ENCODE measurements at regions not wholly inside any gene's neighbourhood (a gene's known extent, or its start where the extent isn't known, plus 50 kb on each side); places are given as distances from the start of the nearest gene placed in this dataset.

DNA sequence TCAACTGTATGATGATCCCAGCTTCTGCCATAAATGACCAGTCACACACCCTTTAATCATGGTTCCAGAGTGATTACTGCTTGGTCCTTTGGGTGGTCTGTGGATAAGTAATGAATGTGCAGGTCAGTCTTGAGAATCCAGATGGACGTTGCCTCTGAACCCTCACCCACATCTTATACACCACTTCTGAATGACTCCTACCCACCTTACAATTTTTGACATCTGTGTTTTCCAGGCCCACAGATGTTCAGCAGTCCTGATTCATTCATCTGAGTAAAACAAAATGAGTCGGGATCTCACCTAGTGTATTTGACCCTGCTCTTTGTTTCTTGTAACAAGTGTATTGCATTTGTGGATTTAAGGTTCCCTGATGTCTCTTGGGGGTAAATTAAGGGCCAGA, 194.1 kb upstream of the CCDC68 start:
- no peaks in the 10 kb centered on the region for H3K79me2 ChIP-seq (replicated peaks; ENCODE audit: insufficient read depth, low read length)
- H3K36me3 ChIP-seq (ENCODE audit: insufficient read depth, low read length): no peaks in the 10 kb centered on the region
- no peak for TF ChIP-seq SMC3 (conservative IDR thresholded peaks at IDR 0.05; ENCODE audit: poor library complexity)
- TF ChIP-seq EZH2 (IDR thresholded peaks at IDR 0.05; ENCODE audit: borderline replicate concordance, insufficient read depth, low read length, poor library complexity, severe bottlenecking): no peak
- TF ChIP-seq POLR2AphosphoS5 (IDR thresholded peaks at IDR 0.05): no peak
- TF ChIP-seq, protein P1, sequence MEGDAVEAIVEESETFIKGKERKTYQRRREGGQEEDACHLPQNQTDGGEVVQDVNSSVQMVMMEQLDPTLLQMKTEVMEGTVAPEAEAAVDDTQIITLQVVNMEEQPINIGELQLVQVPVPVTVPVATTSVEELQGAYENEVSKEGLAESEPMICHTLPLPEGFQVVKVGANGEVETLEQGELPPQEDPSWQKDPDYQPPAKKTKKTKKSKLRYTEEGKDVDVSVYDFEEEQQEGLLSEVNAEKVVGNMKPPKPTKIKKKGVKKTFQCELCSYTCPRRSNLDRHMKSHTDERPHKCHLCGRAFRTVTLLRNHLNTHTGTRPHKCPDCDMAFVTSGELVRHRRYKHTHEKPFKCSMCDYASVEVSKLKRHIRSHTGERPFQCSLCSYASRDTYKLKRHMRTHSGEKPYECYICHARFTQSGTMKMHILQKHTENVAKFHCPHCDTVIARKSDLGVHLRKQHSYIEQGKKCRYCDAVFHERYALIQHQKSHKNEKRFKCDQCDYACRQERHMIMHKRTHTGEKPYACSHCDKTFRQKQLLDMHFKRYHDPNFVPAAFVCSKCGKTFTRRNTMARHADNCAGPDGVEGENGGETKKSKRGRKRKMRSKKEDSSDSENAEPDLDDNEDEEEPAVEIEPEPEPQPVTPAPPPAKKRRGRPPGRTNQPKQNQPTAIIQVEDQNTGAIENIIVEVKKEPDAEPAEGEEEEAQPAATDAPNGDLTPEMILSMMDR (IDR thresholded peaks at IDR 0.05; ENCODE audit: poor library complexity, severe bottlenecking): no peak
- TF ChIP-seq EP300 (conservative IDR thresholded peaks at IDR 0.05; ENCODE audit: poor library complexity, severe bottlenecking): no peak
- TF ChIP-seq RAD21 (conservative IDR thresholded peaks at IDR 0.05): no peak
- TF ChIP-seq MXI1 (conservative IDR thresholded peaks at IDR 0.05; ENCODE audit: poor library complexity, severe bottlenecking): no peak
- TF ChIP-seq, protein P2, sequence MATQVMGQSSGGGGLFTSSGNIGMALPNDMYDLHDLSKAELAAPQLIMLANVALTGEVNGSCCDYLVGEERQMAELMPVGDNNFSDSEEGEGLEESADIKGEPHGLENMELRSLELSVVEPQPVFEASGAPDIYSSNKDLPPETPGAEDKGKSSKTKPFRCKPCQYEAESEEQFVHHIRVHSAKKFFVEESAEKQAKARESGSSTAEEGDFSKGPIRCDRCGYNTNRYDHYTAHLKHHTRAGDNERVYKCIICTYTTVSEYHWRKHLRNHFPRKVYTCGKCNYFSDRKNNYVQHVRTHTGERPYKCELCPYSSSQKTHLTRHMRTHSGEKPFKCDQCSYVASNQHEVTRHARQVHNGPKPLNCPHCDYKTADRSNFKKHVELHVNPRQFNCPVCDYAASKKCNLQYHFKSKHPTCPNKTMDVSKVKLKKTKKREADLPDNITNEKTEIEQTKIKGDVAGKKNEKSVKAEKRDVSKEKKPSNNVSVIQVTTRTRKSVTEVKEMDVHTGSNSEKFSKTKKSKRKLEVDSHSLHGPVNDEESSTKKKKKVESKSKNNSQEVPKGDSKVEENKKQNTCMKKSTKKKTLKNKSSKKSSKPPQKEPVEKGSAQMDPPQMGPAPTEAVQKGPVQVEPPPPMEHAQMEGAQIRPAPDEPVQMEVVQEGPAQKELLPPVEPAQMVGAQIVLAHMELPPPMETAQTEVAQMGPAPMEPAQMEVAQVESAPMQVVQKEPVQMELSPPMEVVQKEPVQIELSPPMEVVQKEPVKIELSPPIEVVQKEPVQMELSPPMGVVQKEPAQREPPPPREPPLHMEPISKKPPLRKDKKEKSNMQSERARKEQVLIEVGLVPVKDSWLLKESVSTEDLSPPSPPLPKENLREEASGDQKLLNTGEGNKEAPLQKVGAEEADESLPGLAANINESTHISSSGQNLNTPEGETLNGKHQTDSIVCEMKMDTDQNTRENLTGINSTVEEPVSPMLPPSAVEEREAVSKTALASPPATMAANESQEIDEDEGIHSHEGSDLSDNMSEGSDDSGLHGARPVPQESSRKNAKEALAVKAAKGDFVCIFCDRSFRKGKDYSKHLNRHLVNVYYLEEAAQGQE (IDR thresholded peaks at IDR 0.05; ENCODE audit: borderline replicate concordance): no peak
- no peak for TF ChIP-seq TAF1 (IDR thresholded peaks at IDR 0.05; ENCODE audit: low read depth)
- no peaks in the 10 kb centered on the region for H3K9me3 ChIP-seq (ENCODE audit: low read length)
- no peak overlapping the region for H2AFZ ChIP-seq (ENCODE audit: low read depth, low read length)
- no peaks in the 10 kb centered on the region for H3K9me2 ChIP-seq (ENCODE audit: insufficient read depth, low read length)
- no peaks in the 10 kb centered on the region for H3F3A ChIP-seq (ENCODE audit: insufficient read depth, low read length, poor library complexity, severe bottlenecking)
- no peaks in the 10 kb centered on the region for H3K27me3 ChIP-seq (ENCODE audit: insufficient read depth, low read depth, low read length)
- H3K4me3 ChIP-seq (ENCODE audit: low read length): no peak overlapping the region
- H3K9ac ChIP-seq (ENCODE audit: low read length): no peak overlapping the region
- no peaks in the 10 kb centered on the region for H4K20me1 ChIP-seq (ENCODE audit: insufficient read depth)
- no peak overlapping the region for H3K27ac ChIP-seq (ENCODE audit: low read length)
- H3K4me2 ChIP-seq (ENCODE audit: low read length): no peak overlapping the region

DNA sequence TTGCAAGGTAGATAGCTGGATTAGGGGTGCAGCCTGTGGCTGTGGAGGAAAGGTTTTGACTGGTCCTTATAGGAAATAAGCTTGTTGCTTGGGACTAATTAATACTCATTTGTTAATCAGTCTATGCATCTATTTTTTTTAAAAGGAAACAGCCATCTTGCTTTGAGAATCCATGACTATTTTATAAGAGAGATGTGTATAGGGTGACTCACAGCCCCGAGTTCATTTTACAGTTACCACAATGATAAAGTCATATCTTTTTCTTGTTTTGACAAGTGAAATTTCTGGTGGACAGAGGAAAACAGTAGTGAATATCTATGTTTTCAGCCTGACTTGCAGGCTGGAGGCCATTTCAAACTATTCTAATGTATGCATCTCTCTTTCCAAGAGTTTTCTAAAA, 193.5 kb upstream of the CCDC68 start:
- no peak overlapping the region for H3K9ac ChIP-seq (ENCODE audit: low read length)
- no peaks in the 10 kb centered on the region for H3K36me3 ChIP-seq (ENCODE audit: insufficient read depth, low read length)
- H4K20me1 ChIP-seq (ENCODE audit: insufficient read depth): no peaks in the 10 kb centered on the region
- no peaks in the 10 kb centered on the region for H3K9me3 ChIP-seq (ENCODE audit: low read length)
- no peak overlapping the region for H2AFZ ChIP-seq (ENCODE audit: low read depth, low read length)
- H3K27me3 ChIP-seq (ENCODE audit: insufficient read depth, low read depth, low read length): no peaks in the 10 kb centered on the region
- no peaks in the 10 kb centered on the region for H3K9me2 ChIP-seq (ENCODE audit: insufficient read depth, low read length)
- H3K4me2 ChIP-seq (ENCODE audit: low read length): no peak overlapping the region
- no peak overlapping the region for H3K27ac ChIP-seq (ENCODE audit: low read length)
- TF ChIP-seq EZH2 (IDR thresholded peaks at IDR 0.05; ENCODE audit: borderline replicate concordance, insufficient read depth, low read length, poor library complexity, severe bottlenecking): no peak
- TF ChIP-seq SMC3 (conservative IDR thresholded peaks at IDR 0.05; ENCODE audit: poor library complexity): no peak
- no peak for TF ChIP-seq RAD21 (conservative IDR thresholded peaks at IDR 0.05)
- TF ChIP-seq MXI1 (conservative IDR thresholded peaks at IDR 0.05; ENCODE audit: poor library complexity, severe bottlenecking): no peak
- TF ChIP-seq EP300 (conservative IDR thresholded peaks at IDR 0.05; ENCODE audit: poor library complexity, severe bottlenecking): no peak
- TF ChIP-seq, protein P2 (IDR thresholded peaks at IDR 0.05; ENCODE audit: borderline replicate concordance): no peak
- no peaks in the 10 kb centered on the region for H3K79me2 ChIP-seq (replicated peaks; ENCODE audit: insufficient read depth, low read length)
- H3K4me3 ChIP-seq (ENCODE audit: low read length): no peak overlapping the region
- H3F3A ChIP-seq (ENCODE audit: insufficient read depth, low read length, poor library complexity, severe bottlenecking): no peaks in the 10 kb centered on the region
